Activated CD8-positive, alpha-beta T cell treated with anti-CD3 and anti-CD28 coated beads for 36 hours (primary cell): ENCODE measurements at regions not wholly inside any gene's neighbourhood (a gene's known extent, or its start where the extent isn't known, plus 50 kb on each side); places are given as distances from the start of the nearest gene placed in this dataset.

ENCODE experiments used
- ATAC-seq: fragments of 200-7000 bp; cut with Tn5 transposase; one replicate; pipeline ENCODE4 v1.10.0; 2021; ENCODE audit warnings: mild to moderate bottlenecking, moderate library complexity
- CTCF ChIA-PET: fragments of 350-600 bp; sonication (Branson Sonifier 250); formaldehyde crosslinking; loops from one replicate; lab custom pipeline; 2021; ENCODE audit warnings: antibody characterized with exemption; lab: Charles Lee
- POLR2A ChIA-PET: fragments of 350-600 bp; sonication (Branson Sonifier 250); formaldehyde crosslinking; loops from one replicate; lab custom pipeline; 2021; ENCODE audit warnings: antibody characterized with exemption; lab: Charles Lee
- DNase-seq: peaks from one replicate; pipeline ENCODE4 v3.0.0-alpha.2; 2020
- H3K27ac Mint-ChIP-seq: one replicate; pipeline ENCODE4 v1.8.0; 2021; ENCODE audit warnings: mild to moderate bottlenecking, mixed read lengths
- H3K27me3 Mint-ChIP-seq: one replicate; pipeline ENCODE4 v1.8.0; 2021; ENCODE audit warnings: mixed read lengths
- H3K36me3 Mint-ChIP-seq: one replicate; pipeline ENCODE4 v1.8.0; 2021; ENCODE audit warnings: low read depth, mixed read lengths
- H3K4me1 Mint-ChIP-seq: one replicate; pipeline ENCODE4 v1.8.0; 2021; ENCODE audit warnings: low read depth, mixed read lengths
- H3K4me3 Mint-ChIP-seq: one replicate; pipeline ENCODE4 v1.8.0; 2021; ENCODE audit warnings: mild to moderate bottlenecking, moderate library complexity, mixed read lengths
- H3K9me3 Mint-ChIP-seq: one replicate; pipeline ENCODE4 v1.8.0; 2021; ENCODE audit warnings: mixed read lengths
- CTCF ChIP-seq: fragments of 200-600 bp; IDR thresholded peaks from one replicate; pipeline ENCODE4 v1.8.0; 2022; ENCODE audit warnings: antibody characterized with exemption, mild to moderate bottlenecking
- intact Hi-C: fragments of 100-400 bp; cut with micrococcal nuclease; formaldehyde crosslinking; loops from one replicate; pipeline ENCODE4 v1.10.0; 2022

GRCh38 chr13:109695402-109696190 lies 90.8 kb downstream of the IRS2 start:
- Mint-ChIP-seq H3K4me1 (peaks cover 7% of the 10 kb centered on the region), H3K36me3 (no peaks in the 10 kb centered on the region), H3K27me3 (no peaks in the 10 kb centered on the region), H3K27ac (no peak overlapping the region), H3K9me3 (no peaks in the 10 kb centered on the region), H3K4me3 (no peak overlapping the region)
- POLR2A ChIA-PET: no interaction called here
- intact Hi-C loops: no loop called here
- TF ChIP-seq CTCF: no peak
- no peak for DNase-seq
- CTCF ChIA-PET: no interaction called here
- ATAC-seq: peak; percentile 37

GRCh38 chr13:109694972-109695371 lies 91.4 kb downstream of the IRS2 start:
- Mint-ChIP-seq H3K4me1 (peaks cover 3% of the 10 kb centered on the region), H3K27me3 (no peaks in the 10 kb centered on the region), H3K4me3 (no peak overlapping the region), H3K36me3 (no peaks in the 10 kb centered on the region), H3K27ac (no peak overlapping the region), H3K9me3 (no peaks in the 10 kb centered on the region)
- no peak for TF ChIP-seq CTCF
- no peak for DNase-seq
- CTCF ChIA-PET: no interaction called here
- ATAC-seq: peak; percentile 37
- POLR2A ChIA-PET: no interaction called here
- intact Hi-C loops: no loop called here

DNA sequence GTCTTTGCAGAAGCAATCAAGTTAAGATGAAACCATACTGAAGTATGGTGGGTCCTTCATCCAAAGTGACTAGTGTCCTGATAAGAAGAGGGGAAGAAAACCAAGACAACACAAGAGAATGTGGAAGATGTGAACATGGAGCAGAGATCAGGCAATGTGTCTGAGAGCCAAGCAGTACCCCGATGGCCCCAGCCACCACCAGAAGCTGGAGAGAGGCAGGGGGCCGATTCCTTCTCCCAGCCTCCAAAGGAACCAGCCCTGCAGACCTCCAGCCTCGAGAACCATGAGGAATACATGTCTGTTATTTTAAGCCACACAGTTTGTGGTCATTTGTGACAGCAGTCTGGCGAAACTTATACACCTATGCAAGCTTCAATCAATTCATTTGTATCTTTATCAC lies 93.2 kb downstream of the IRS2 start:
- H3K9me3 Mint-ChIP-seq: no peaks in the 10 kb centered on the region
- intact Hi-C loops: no loop called here
- DNase-seq (no peak), ATAC-seq (no peak)
- H3K4me1 Mint-ChIP-seq: no peaks in the 10 kb centered on the region
- H3K36me3 Mint-ChIP-seq: no peaks in the 10 kb centered on the region
- no peak overlapping the region for H3K4me3 Mint-ChIP-seq
- no peak overlapping the region for H3K27ac Mint-ChIP-seq
- POLR2A ChIA-PET: no interaction called here
- H3K27me3 Mint-ChIP-seq: no peaks in the 10 kb centered on the region
- no peak for TF ChIP-seq CTCF
- CTCF ChIA-PET: no interaction called here

- Mint-ChIP-seq H3K9me3 (no peaks in the 10 kb centered on the region), H3K36me3 (no peaks in the 10 kb centered on the region), H3K27ac (no peak overlapping the region), H3K4me1 (no peaks in the 10 kb centered on the region), H3K27me3 (no peaks in the 10 kb centered on the region), H3K4me3 (no peak overlapping the region)
- POLR2A ChIA-PET: no interaction called here
- CTCF ChIA-PET: no interaction called here
- no peak for TF ChIP-seq CTCF
- DNase-seq (no peak), ATAC-seq (no peak)
- intact Hi-C loops: no loop called here
Observed at GRCh38 chr13:109691689-109692088, 94.7 kb downstream of the IRS2 start.

GRCh38 chr13:109687559-109688448 lies 98.6 kb downstream of the IRS2 start:
- peaks cover 3% of the 10 kb centered on the region for H3K27me3 Mint-ChIP-seq
- H3K36me3 Mint-ChIP-seq: no peaks in the 10 kb centered on the region
- H3K9me3 Mint-ChIP-seq: no peaks in the 10 kb centered on the region
- CTCF ChIA-PET: no interaction called here
- intact Hi-C loops: no loop called here
- POLR2A ChIA-PET: no interaction called here
- no peaks in the 10 kb centered on the region for H3K4me1 Mint-ChIP-seq
- DNase-seq (no peak), ATAC-seq (no peak)
- H3K27ac Mint-ChIP-seq: no peak overlapping the region
- H3K4me3 Mint-ChIP-seq: no peak overlapping the region
- no peak for TF ChIP-seq CTCF
